Choroid plexus epithelial cell (primary cell): ENCODE measurements at regions not wholly inside any gene's neighbourhood (a gene's known extent, or its start where the extent isn't known, plus 50 kb on each side); places are given as distances from the start of the nearest gene placed in this dataset.
"Not testable (repeated sequence)": the region's sequence is repeated elsewhere in the genome, so short reads cannot be mapped to it uniquely, and the experiment has no call there.

Experiments
- DNase-seq: peaks from one replicate; pipeline ENCODE4 v3.0.0-alpha.2; 2010; ENCODE audit warnings: low read depth
- H3K4me3 ChIP-seq: 2 replicates; pipeline ENCODE4 v1.5.1; 2011; ENCODE audit warnings: low read depth, mild to moderate bottlenecking, control low read depth, low read length, moderate library complexity
- TF ChIP-seq, protein P1 (sequence below): conservative IDR thresholded peaks from 2 replicates; pipeline ENCODE4 v1.5.1; 2011; ENCODE audit warnings: low read depth, mild to moderate bottlenecking, control low read depth, inconsistent platforms, low read length, moderate library complexity

GRCh38 chr14:89549381-89550125 lies 132.5 kb upstream of the FOXN3 start:
- H3K4me3 ChIP-seq, result no peak overlapping the region
- DNase-seq, result no peak
- TF ChIP-seq, protein P1, sequence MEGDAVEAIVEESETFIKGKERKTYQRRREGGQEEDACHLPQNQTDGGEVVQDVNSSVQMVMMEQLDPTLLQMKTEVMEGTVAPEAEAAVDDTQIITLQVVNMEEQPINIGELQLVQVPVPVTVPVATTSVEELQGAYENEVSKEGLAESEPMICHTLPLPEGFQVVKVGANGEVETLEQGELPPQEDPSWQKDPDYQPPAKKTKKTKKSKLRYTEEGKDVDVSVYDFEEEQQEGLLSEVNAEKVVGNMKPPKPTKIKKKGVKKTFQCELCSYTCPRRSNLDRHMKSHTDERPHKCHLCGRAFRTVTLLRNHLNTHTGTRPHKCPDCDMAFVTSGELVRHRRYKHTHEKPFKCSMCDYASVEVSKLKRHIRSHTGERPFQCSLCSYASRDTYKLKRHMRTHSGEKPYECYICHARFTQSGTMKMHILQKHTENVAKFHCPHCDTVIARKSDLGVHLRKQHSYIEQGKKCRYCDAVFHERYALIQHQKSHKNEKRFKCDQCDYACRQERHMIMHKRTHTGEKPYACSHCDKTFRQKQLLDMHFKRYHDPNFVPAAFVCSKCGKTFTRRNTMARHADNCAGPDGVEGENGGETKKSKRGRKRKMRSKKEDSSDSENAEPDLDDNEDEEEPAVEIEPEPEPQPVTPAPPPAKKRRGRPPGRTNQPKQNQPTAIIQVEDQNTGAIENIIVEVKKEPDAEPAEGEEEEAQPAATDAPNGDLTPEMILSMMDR, result no peak

- DNase-seq, result not testable (repeated sequence)
These were observed 130.0 kb upstream of the FOXN3 start for GRCh38 chr14:89547047-89547446.

DNA sequence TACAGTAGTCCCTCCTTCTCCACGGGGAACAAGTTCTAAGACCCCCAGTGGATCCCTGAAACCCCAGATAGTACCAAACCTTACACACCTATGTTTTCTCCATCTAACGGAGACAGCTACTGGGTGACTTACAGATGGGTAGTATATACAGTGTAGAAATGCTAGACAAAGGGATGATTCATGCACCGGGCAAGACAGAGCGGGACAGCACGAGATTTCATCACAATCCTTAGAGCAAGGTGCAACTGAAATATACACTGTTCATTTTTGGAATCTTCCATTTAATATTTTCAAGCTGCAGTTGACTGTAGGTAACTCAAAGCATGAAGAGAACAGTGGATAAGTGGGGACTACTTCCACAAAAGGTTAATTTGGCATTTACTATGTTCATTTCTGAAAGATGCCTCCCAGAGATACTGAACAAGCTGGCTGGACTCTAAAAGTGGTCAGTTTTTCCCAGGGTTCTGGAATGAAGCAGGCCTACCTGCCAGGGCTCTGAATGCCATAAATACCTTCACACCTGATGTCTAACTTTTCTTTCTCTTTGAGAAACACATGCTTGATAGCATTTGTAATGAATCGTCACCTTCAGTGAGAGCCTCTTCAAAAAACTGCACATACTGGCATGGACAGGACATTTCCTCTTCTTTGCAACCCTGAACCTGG lies 127.7 kb upstream of the FOXN3 start:
- DNase-seq, result peak; percentile 48
- TF ChIP-seq, protein P1, result no peak

More at GRCh38 chr14:89547047-89547446, 130.0 kb upstream of the FOXN3 start:
- not testable (repeated sequence) for H3K4me3 ChIP-seq

DNA sequence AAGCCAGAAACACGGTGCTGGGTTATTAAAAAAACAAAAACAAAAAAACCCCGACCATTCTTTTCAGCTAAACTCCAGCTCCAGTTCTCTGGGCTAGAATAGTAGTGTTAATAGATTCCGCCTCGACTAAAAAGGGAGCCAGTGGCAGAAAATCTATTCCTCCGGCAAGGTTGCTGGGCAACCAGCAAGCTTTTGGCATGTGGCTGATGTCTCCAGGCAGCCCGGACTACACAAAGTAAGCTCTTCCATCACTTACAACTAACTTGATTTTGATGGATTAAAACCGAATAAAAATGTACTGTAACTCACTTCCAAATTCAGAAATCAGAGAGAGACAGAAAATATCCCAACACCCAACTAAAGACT lies 126.4 kb upstream of the FOXN3 start:
- DNase-seq, result no peak
- no peak overlapping the region for H3K4me3 ChIP-seq
- TF ChIP-seq, protein P1, result no peak

More for the DNA sequence above, 127.7 kb upstream of the FOXN3 start:
- no peak overlapping the region for H3K4me3 ChIP-seq

- DNase-seq, result no peak
- H3K4me3 ChIP-seq, result no peak overlapping the region
- TF ChIP-seq, protein P1, result no peak
These were observed 125.9 kb upstream of the FOXN3 start for GRCh38 chr14:89542786-89543424.

DNA sequence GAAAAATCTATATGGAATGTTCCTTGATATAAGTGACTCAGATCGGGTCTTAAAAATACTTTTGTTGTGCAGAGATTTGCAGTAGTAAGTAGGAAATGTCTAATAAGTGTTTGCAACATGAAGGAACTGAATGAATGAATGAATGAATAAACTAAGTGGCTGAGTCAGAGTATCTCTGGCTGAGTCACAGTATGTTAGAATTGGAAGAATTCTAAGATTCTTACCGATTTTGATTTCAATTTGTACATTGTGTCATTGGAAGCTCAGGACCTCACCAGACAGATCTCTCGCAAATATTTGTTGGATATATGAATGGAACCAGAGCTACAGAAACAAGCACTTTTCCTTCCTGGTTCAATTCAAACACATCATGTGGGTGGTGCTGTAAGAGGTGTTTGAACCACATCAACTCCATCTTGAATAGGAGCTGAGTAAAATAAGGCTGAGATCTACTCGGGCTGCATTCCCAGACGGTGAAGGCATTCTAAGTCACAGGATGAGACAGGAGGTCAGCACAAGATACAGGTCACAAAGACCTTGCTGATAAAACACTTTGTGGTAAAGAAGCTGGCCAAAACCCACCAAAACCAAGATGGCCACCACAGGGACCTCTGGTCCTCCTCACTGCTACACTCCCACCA lies 123.9 kb upstream of the FOXN3 start:
- H3K4me3 ChIP-seq, result no peak overlapping the region
- TF ChIP-seq, protein P1, result no peak
- peak; percentile 81 for DNase-seq
